ENCODE measurements at regions not wholly inside any gene's neighbourhood (a gene's known extent, or its start where the extent isn't known, plus 50 kb on each side); places are given as distances from the start of the nearest gene placed in this dataset.

DNA sequence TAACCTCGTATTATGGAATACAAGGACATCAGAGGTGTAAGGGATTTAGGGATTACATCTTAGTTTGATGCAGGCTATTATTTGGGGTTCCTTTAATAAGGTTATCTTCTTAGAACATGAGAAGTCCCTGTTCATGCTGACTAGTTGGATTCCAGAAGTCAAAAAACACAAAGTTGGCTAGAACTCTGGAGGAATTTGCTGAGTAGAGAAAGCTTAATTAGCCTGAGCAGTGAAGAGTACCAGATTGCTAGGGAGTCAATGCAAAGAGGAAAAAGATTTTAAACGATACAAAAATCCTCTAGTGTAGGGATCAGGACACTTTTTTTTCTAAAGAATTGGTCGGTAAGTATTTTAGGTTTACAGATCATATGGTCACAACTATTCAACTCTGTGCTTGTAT is 1872.5 kb upstream of the C9orf72 start:
- TF ChIP-seq, protein P1, sequence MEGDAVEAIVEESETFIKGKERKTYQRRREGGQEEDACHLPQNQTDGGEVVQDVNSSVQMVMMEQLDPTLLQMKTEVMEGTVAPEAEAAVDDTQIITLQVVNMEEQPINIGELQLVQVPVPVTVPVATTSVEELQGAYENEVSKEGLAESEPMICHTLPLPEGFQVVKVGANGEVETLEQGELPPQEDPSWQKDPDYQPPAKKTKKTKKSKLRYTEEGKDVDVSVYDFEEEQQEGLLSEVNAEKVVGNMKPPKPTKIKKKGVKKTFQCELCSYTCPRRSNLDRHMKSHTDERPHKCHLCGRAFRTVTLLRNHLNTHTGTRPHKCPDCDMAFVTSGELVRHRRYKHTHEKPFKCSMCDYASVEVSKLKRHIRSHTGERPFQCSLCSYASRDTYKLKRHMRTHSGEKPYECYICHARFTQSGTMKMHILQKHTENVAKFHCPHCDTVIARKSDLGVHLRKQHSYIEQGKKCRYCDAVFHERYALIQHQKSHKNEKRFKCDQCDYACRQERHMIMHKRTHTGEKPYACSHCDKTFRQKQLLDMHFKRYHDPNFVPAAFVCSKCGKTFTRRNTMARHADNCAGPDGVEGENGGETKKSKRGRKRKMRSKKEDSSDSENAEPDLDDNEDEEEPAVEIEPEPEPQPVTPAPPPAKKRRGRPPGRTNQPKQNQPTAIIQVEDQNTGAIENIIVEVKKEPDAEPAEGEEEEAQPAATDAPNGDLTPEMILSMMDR (IDR thresholded peaks at IDR 0.05) = no peak
- no peak for TF ChIP-seq POLR2A (IDR thresholded peaks at IDR 0.05)

All from lower leg skin (tissue), 3 donors.